ENCODE measurements at regions not wholly inside any gene's neighbourhood (a gene's known extent, or its start where the extent isn't known, plus 50 kb on each side); places are given as distances from the start of the nearest gene placed in this dataset.

DNA sequence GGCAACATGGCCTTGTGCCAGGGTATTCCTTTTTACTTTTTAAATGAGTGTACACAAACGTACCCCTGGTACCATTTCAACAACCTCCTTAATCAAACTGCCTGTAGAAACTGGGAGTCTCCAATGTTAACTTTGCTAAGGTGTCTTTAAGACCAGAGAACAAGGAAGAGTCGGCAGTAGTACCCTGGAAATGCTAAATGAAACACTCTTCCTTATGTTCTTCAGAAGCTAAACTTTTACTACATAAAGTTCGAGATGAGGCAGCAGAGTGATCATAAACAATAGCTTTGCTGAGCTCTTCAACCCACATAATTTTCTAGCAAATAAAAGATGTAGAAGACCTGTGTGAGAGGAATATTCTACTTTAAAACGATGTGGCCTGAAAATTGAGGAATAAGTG lies 297.7 kb upstream of the NRIP1 start:
- H3K4me3 Mint-ChIP-seq, result no peak overlapping the region
- ChIA-PET POLR2A (no interaction called here), CTCF (no interaction called here)

DNA sequence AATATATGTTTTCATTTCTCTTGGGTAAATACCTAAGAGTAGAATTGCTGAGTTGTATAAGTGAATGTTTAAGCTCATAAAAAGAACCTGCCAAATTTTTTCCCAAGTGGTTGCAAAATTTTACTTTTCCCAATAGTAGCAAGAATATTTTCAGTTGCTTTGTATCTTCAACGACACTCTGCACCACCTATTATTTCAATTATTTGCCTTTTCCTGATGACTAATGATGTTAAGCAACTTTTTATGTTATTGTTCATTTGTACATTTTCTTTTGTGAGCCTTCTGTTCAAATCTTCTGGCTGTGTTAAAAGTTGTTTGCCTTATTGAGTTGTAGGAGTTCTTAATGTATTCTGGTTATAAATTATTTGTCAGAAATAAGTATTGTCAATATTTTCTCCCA lies 299.1 kb upstream of the NRIP1 start:
- H3K4me3 Mint-ChIP-seq, result no peak overlapping the region
- ATAC-seq, result no peak

More for the DNA sequence above, 297.7 kb upstream of the NRIP1 start:
- H3K4me1 ChIP-seq (ENCODE audit: control insufficient read depth in 2 of 2, insufficient read depth in 2 of 2, low read length in 2 of 2), result no peaks in the 10 kb centered on the region
- Mint-ChIP-seq H3K36me3 (peaks cover 0 to 4% (median 0%) of the 10 kb centered on the region in 5 donors), H3K27ac (no peak overlapping the region), H3K27me3 (no peaks in the 10 kb centered on the region), H3K9me3 (peaks cover 0 to 26% (median 10%) of the 10 kb centered on the region in 11 donors), H3K4me1 (no peaks in the 10 kb centered on the region)
- intact Hi-C loops (cut with micrococcal nuclease), result no loop called here
- H3K4me3 ChIP-seq (ENCODE audit: low read length), result no peak overlapping the region
- no peaks in the 10 kb centered on the region for H3K27me3 ChIP-seq (ENCODE audit: control insufficient read depth in 2 of 2, insufficient read depth in 2 of 2, low read length in 2 of 2)
- H3K27ac ChIP-seq (ENCODE audit: low read depth, low read length), result no peak overlapping the region
- H3K36me3 ChIP-seq (ENCODE audit: control insufficient read depth in 2 of 3, insufficient read depth in 3 of 3, low read length in 3 of 3), result no peaks in the 10 kb centered on the region
- DNase-seq (no peak), ATAC-seq (no peak)
- H3K9me3 ChIP-seq (ENCODE audit: control insufficient read depth in 2 of 3, low read length in 3 of 3), result no peaks in the 10 kb centered on the region

DNA sequence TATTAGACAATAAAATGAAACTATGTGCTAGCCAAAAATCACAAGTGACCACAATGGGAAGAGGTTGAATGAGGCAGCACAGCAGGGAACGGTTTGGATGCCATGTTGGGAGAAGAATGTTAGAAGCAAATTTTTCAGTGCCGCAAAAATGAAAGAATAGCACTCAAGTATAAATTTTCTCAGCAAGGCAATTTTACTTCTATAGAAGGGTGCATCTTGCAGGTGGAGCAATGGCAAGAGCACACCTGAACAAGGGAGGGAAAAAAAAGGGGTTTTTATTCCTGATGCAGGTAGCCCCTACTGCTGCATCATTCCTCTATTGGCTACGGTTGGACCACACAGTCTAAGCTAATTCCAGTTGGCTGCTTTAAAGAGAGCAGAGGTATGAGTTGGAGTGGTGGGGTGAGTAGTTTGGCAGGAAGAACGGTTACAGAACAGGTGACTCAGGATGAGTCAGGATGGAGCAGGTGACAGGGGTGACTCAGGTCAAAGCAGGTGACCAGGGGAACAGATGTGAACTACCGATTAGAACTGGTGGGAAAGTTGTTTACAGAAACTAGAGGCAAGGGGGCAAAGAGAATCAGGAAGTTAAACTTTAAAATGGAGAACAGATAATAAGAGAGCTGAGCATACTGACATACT lies 301.1 kb upstream of the NRIP1 start:
- no peaks in the 10 kb centered on the region for H3K9me3 ChIP-seq (ENCODE audit: control insufficient read depth in 2 of 3, low read length in 3 of 3)
- DNase-seq, result no peak
- H3K9me3 Mint-ChIP-seq, result peaks cover 0 to 28% (median 10%) of the 10 kb centered on the region in 11 donors
- H3K36me3 Mint-ChIP-seq, result peaks cover 0 to 4% (median 0%) of the 10 kb centered on the region in 5 donors
- no peak overlapping the region for H3K4me3 ChIP-seq (ENCODE audit: low read length)
- intact Hi-C loops (cut with micrococcal nuclease), result no loop called here
- H3K27me3 ChIP-seq (ENCODE audit: control insufficient read depth in 2 of 2, insufficient read depth in 2 of 2, low read length in 2 of 2), result no peaks in the 10 kb centered on the region
- no peak for ATAC-seq
- ChIA-PET POLR2A (no interaction called here), CTCF (no interaction called here)
- no peak overlapping the region for H3K4me3 Mint-ChIP-seq
- no peaks in the 10 kb centered on the region for H3K36me3 ChIP-seq (ENCODE audit: control insufficient read depth in 2 of 3, insufficient read depth in 3 of 3, low read length in 3 of 3)
- H3K4me1 Mint-ChIP-seq, result no peaks in the 10 kb centered on the region
- H3K27ac ChIP-seq (ENCODE audit: low read depth, low read length), result no peak overlapping the region
- no peaks in the 10 kb centered on the region for H3K27me3 Mint-ChIP-seq
- H3K27ac Mint-ChIP-seq, result no peak overlapping the region
- no peaks in the 10 kb centered on the region for H3K4me1 ChIP-seq (ENCODE audit: control insufficient read depth in 2 of 2, insufficient read depth in 2 of 2, low read length in 2 of 2)

More for the DNA sequence above, 299.1 kb upstream of the NRIP1 start:
- H3K27me3 Mint-ChIP-seq, result no peaks in the 10 kb centered on the region
- no peaks in the 10 kb centered on the region for H3K36me3 ChIP-seq (ENCODE audit: control insufficient read depth in 2 of 3, insufficient read depth in 3 of 3, low read length in 3 of 3)
- no peak overlapping the region for H3K4me3 ChIP-seq (ENCODE audit: low read length)
- H3K9me3 Mint-ChIP-seq, result peaks cover 0 to 28% (median 10%) of the 10 kb centered on the region in 11 donors
- CTCF ChIA-PET, result interaction anchor here (0.7 kb wide), 1 partner anchor 971 kb away, joined by 8 read pairs; no protein-coding TSS in a partner anchor
- intact Hi-C loops (cut with micrococcal nuclease), result no loop called here
- H3K4me1 Mint-ChIP-seq, result no peaks in the 10 kb centered on the region
- H3K27ac ChIP-seq (ENCODE audit: low read depth, low read length), result no peak overlapping the region
- no peaks in the 10 kb centered on the region for H3K27me3 ChIP-seq (ENCODE audit: control insufficient read depth in 2 of 2, insufficient read depth in 2 of 2, low read length in 2 of 2)
- no peak for DNase-seq
- no peaks in the 10 kb centered on the region for H3K9me3 ChIP-seq (ENCODE audit: control insufficient read depth in 2 of 3, low read length in 3 of 3)
- POLR2A ChIA-PET, result no interaction called here
- H3K4me1 ChIP-seq (ENCODE audit: control insufficient read depth in 2 of 2, insufficient read depth in 2 of 2, low read length in 2 of 2), result no peaks in the 10 kb centered on the region
- H3K36me3 Mint-ChIP-seq, result peaks cover 0 to 4% (median 0%) of the 10 kb centered on the region in 5 donors
- no peak overlapping the region for H3K27ac Mint-ChIP-seq

DNA sequence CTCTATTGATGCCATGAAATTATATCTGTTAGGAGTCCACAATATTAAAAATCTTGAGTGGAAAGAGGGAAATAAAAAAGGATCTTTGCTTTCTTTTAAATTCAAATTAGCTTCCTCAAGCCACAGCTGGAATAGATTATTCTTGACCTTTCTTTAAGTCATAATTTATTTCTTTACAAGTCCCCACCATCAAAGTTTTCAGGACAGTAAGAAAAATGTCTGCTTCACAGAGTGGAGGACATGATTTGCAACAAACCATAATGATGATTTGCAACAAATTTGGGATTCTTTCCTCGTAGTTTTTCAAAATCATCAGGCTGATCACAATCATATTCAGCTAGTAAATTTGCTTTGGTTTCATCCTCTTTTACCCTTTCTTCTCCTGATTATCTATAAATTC lies 301.8 kb upstream of the NRIP1 start:
- intact Hi-C loops (cut with micrococcal nuclease), result no loop called here
- no peak for DNase-seq
- Histone ChIP-seq H3K27me3 (ENCODE audit: control insufficient read depth in 2 of 2, insufficient read depth in 2 of 2, low read length in 2 of 2) (no peaks in the 10 kb centered on the region), H3K9me3 (ENCODE audit: control insufficient read depth in 2 of 3, low read length in 3 of 3) (no peaks in the 10 kb centered on the region), H3K4me1 (ENCODE audit: control insufficient read depth in 2 of 2, insufficient read depth in 2 of 2, low read length in 2 of 2) (no peaks in the 10 kb centered on the region), H3K27ac (ENCODE audit: low read depth, low read length) (no peak overlapping the region), H3K36me3 (ENCODE audit: control insufficient read depth in 2 of 3, insufficient read depth in 3 of 3, low read length in 3 of 3) (no peaks in the 10 kb centered on the region), H3K4me3 (ENCODE audit: low read length) (no peak overlapping the region)
- Mint-ChIP-seq H3K4me3 (no peak overlapping the region), H3K27ac (no peak overlapping the region), H3K4me1 (no peaks in the 10 kb centered on the region), H3K27me3 (no peaks in the 10 kb centered on the region), H3K9me3 (peaks cover 0 to 28% (median 10%) of the 10 kb centered on the region in 11 donors), H3K36me3 (peaks cover 0 to 4% (median 0%) of the 10 kb centered on the region in 5 donors)
- CTCF ChIA-PET, result no interaction called here
- no peak for ATAC-seq
- POLR2A ChIA-PET, result no interaction called here

DNA sequence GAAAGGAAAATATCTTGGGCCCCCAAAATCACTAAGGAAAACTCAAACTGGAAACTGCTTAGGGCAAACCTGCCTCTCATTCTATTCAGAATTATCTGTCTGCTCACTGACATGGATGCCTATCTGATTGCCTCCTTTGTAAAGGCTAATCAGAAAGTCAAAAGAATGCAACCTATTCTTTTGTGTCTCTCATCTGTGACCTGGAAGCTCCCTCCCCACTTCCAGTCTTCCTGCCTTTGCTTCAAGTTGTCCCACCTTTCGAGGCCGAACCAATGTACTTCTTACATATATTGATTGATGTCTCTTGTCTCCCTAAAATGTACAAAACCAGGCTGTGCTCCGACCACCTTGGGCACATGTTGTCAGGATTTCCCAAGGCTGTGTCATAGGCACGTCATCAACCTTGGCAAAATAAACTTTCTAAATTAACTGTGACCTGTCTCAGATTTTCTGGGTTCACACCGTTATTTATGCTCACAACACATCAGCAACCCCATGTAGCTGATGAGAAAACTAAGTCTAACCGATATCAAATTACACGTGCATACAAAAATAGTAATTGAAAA lies 302.3 kb upstream of the NRIP1 start:
- Mint-ChIP-seq H3K27me3 (peaks cover 0 to 2% (median 0%) of the 10 kb centered on the region in 5 donors), H3K36me3 (peaks cover 0 to 4% (median 0%) of the 10 kb centered on the region in 5 donors), H3K9me3 (peaks cover 0 to 28% (median 10%) of the 10 kb centered on the region in 11 donors), H3K27ac (no peak overlapping the region), H3K4me1 (no peaks in the 10 kb centered on the region), H3K4me3 (no peak overlapping the region)
- ChIA-PET CTCF (interaction anchor here (1.1 kb wide), 1 partner anchor 12 kb away, joined by 3 read pairs; no protein-coding TSS in a partner anchor), POLR2A (no interaction called here)
- H3K27ac ChIP-seq (ENCODE audit: low read depth, low read length), result no peak overlapping the region
- DNase-seq (no peak), ATAC-seq (no peak)
- no peaks in the 10 kb centered on the region for H3K36me3 ChIP-seq (ENCODE audit: control insufficient read depth in 2 of 3, insufficient read depth in 3 of 3, low read length in 3 of 3)
- H3K27me3 ChIP-seq (ENCODE audit: control insufficient read depth in 2 of 2, insufficient read depth in 2 of 2, low read length in 2 of 2), result no peaks in the 10 kb centered on the region
- intact Hi-C loops (cut with micrococcal nuclease), result no loop called here
- no peaks in the 10 kb centered on the region for H3K4me1 ChIP-seq (ENCODE audit: control insufficient read depth in 2 of 2, insufficient read depth in 2 of 2, low read length in 2 of 2)
- no peaks in the 10 kb centered on the region for H3K9me3 ChIP-seq (ENCODE audit: control insufficient read depth in 2 of 3, low read length in 3 of 3)
- no peak overlapping the region for H3K4me3 ChIP-seq (ENCODE audit: low read length)

DNA sequence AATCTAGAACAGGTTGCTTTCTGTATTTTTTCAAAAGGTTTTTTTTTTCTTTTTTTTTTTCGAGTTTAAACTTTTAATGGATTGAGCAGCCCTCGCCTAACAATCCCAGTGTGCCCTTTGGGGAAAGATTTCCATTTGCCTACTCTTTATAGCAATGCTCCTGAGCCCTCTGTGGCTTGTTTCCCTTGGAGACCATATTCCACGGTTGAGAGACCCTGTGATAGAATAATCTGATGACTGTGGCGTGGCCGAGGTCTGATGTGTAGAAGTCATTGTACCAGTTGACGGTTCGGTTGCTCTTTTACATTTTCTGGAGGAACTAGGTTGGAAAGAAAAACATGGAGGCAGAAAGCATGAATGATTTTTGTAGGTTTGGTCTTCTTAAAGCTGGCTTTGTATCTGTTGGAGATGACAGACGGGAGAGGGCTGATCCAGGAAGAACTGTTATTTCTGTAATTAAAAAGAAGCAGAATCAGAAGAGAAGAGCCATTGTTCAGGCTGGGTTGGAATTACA lies 305.7 kb upstream of the NRIP1 start:
- peaks cover 0 to 9% (median 4%) of the 10 kb centered on the region in 7 donors for H3K4me1 Mint-ChIP-seq
- no peaks in the 10 kb centered on the region for H3K36me3 ChIP-seq (ENCODE audit: control insufficient read depth in 2 of 3, insufficient read depth in 3 of 3, low read length in 3 of 3)
- no peak overlapping the region for H3K27ac ChIP-seq (ENCODE audit: low read depth, low read length)
- H3K27ac Mint-ChIP-seq, result no peak overlapping the region
- peaks cover 0 to 2% (median 0%) of the 10 kb centered on the region in 5 donors for H3K27me3 Mint-ChIP-seq
- intact Hi-C loops (cut with micrococcal nuclease), result no loop called here
- H3K4me3 ChIP-seq (ENCODE audit: low read length), result no peak overlapping the region
- no peak overlapping the region for H3K4me3 Mint-ChIP-seq
- H3K4me1 ChIP-seq (ENCODE audit: control insufficient read depth in 2 of 2, insufficient read depth in 2 of 2, low read length in 2 of 2), result no peaks in the 10 kb centered on the region
- DNase-seq (no peak), ATAC-seq (no peak)
- H3K36me3 Mint-ChIP-seq, result peaks cover 0 to 4% (median 0%) of the 10 kb centered on the region in 5 donors
- peaks cover 0 to 21% (median 8%) of the 10 kb centered on the region in 11 donors for H3K9me3 Mint-ChIP-seq
- H3K27me3 ChIP-seq (ENCODE audit: control insufficient read depth in 2 of 2, insufficient read depth in 2 of 2, low read length in 2 of 2), result no peaks in the 10 kb centered on the region
- POLR2A ChIA-PET, result no interaction called here
- CTCF ChIA-PET, result no interaction called here
- no peaks in the 10 kb centered on the region for H3K9me3 ChIP-seq (ENCODE audit: control insufficient read depth in 2 of 3, low read length in 3 of 3)

DNA sequence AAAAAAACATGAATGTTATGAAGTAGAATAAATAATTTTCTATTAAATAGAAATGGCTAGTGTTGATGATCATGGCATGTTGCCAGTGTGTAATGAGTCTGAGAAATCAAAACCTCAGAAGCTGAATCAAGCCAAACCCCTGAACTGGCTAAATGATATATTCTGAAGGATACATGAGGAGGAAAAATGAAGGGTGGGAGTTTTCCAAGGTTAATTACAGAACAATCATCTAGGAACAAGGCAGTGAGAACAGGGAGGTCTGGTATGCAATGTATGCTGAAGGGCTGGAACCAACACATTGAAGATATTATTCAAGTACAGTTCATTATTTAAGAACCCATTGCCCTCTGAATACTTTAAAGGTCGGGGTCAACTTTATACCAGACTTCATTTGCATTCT lies 309.1 kb upstream of the NRIP1 start:
- Histone ChIP-seq H3K4me3 (ENCODE audit: low read length) (no peak overlapping the region), H3K27me3 (ENCODE audit: control insufficient read depth in 2 of 2, insufficient read depth in 2 of 2, low read length in 2 of 2) (no peaks in the 10 kb centered on the region), H3K36me3 (ENCODE audit: control insufficient read depth in 2 of 3, insufficient read depth in 3 of 3, low read length in 3 of 3) (no peaks in the 10 kb centered on the region), H3K27ac (ENCODE audit: low read depth, low read length) (no peak overlapping the region), H3K9me3 (ENCODE audit: control insufficient read depth in 2 of 3, low read length in 3 of 3) (no peaks in the 10 kb centered on the region), H3K4me1 (ENCODE audit: control insufficient read depth in 2 of 2, insufficient read depth in 2 of 2, low read length in 2 of 2) (no peaks in the 10 kb centered on the region)
- no peak for DNase-seq
- ATAC-seq, result no peak
- Mint-ChIP-seq H3K4me3 (no peak overlapping the region), H3K36me3 (no peaks in the 10 kb centered on the region), H3K27ac (no peak overlapping the region), H3K27me3 (peaks cover 0 to 2% (median 0%) of the 10 kb centered on the region in 5 donors), H3K4me1 (peaks cover 0 to 9% (median 4%) of the 10 kb centered on the region in 7 donors), H3K9me3 (peaks cover 0 to 2% (median 0%) of the 10 kb centered on the region in 11 donors)
- intact Hi-C loops (cut with micrococcal nuclease), result no loop called here
- POLR2A ChIA-PET, result no interaction called here
- CTCF ChIA-PET, result no interaction called here
